Ishikawa (cell line): ENCODE measurements at regions not wholly inside any gene's neighbourhood (a gene's known extent, or its start where the extent isn't known, plus 50 kb on each side); places are given as distances from the start of the nearest gene placed in this dataset.

Experiments
- CEBPB ChIP-seq: IDR thresholded peaks from 2 replicates; pipeline ENCODE4 v1.6.1; 2012
- CREB1 ChIP-seq: IDR thresholded peaks from 2 replicates; pipeline ENCODE4 v1.6.1; 2012; ENCODE audit warnings: low read depth
- EGR1 ChIP-seq: IDR thresholded peaks from 2 replicates; pipeline ENCODE4 v1.6.1; 2012
- EP300 ChIP-seq: IDR thresholded peaks from 2 replicates; pipeline ENCODE4 v1.6.1; 2012; ENCODE audit warnings: borderline replicate concordance
- FOXM1 ChIP-seq: IDR thresholded peaks from 2 replicates; pipeline ENCODE4 v1.6.1; 2012; ENCODE audit warnings: low read depth, borderline replicate concordance
- MAX ChIP-seq: IDR thresholded peaks from 2 replicates; pipeline ENCODE4 v1.6.1; 2012
- NFIC ChIP-seq: IDR thresholded peaks from 2 replicates; pipeline ENCODE4 v1.6.1; 2012
- RAD21 ChIP-seq: IDR thresholded peaks from 2 replicates; pipeline ENCODE4 v1.6.1; 2012; ENCODE audit warnings: low read depth
- REST ChIP-seq: IDR thresholded peaks from 2 replicates; pipeline ENCODE4 v1.6.1; 2012; ENCODE audit warnings: low read depth, mild to moderate bottlenecking
- TAF1 ChIP-seq: IDR thresholded peaks from 2 replicates; pipeline ENCODE4 v1.6.1; 2012; ENCODE audit warnings: low read depth, mild to moderate bottlenecking
- TCF12 ChIP-seq: IDR thresholded peaks from 2 replicates; pipeline ENCODE4 v1.6.1; 2012; ENCODE audit warnings: low read depth
- TEAD4 ChIP-seq: IDR thresholded peaks from 2 replicates; pipeline ENCODE4 v1.6.1; 2012
- USF1 ChIP-seq: IDR thresholded peaks from 2 replicates; pipeline ENCODE4 v1.6.1; 2012
- YY1 ChIP-seq: IDR thresholded peaks from 2 replicates; pipeline ENCODE4 v1.6.1; 2012; ENCODE audit warnings: low read depth
- ZBTB7A ChIP-seq: IDR thresholded peaks from 2 replicates; pipeline ENCODE4 v1.6.1; 2012; ENCODE audit warnings: low read depth

- TF ChIP-seq REST, result no peak
Measured at GRCh38 chr13:44780591-44781280, 204.6 kb upstream of the TSC22D1 start.

- no peak for TF ChIP-seq CREB1
- TF ChIP-seq TCF12, result no peak
- TF ChIP-seq MAX, result no peak
- TF ChIP-seq FOXM1, result no peak
- no peak for TF ChIP-seq NFIC
- TF ChIP-seq TEAD4, result no peak
- no peak for TF ChIP-seq EP300
- no peak for TF ChIP-seq EGR1
- TF ChIP-seq CEBPB, result no peak
- no peak for TF ChIP-seq USF1
- TF ChIP-seq TAF1, result no peak
- TF ChIP-seq REST, result no peak
- no peak for TF ChIP-seq ZBTB7A
- no peak for TF ChIP-seq RAD21
- TF ChIP-seq YY1, result no peak
Measured at GRCh38 chr13:44778761-44779484, 202.8 kb upstream of the TSC22D1 start.

GRCh38 chr13:44770951-44771350 lies 194.8 kb upstream of the TSC22D1 start:
- no peak for TF ChIP-seq TEAD4
- no peak for TF ChIP-seq EP300
- TF ChIP-seq CREB1, result no peak
- TF ChIP-seq ZBTB7A, result no peak
- TF ChIP-seq TCF12, result no peak
- TF ChIP-seq TAF1, result no peak
- no peak for TF ChIP-seq YY1
- no peak for TF ChIP-seq REST
- no peak for TF ChIP-seq EGR1
- TF ChIP-seq MAX, result no peak

- no peak for TF ChIP-seq FOXM1
- TF ChIP-seq YY1, result no peak
- TF ChIP-seq RAD21, result no peak
- TF ChIP-seq EGR1, result no peak
- TF ChIP-seq MAX, result no peak
- no peak for TF ChIP-seq ZBTB7A
- TF ChIP-seq CREB1, result no peak
- TF ChIP-seq TEAD4, result no peak
- no peak for TF ChIP-seq EP300
- no peak for TF ChIP-seq TCF12
- TF ChIP-seq NFIC, result no peak
- TF ChIP-seq CEBPB, result no peak
- no peak for TF ChIP-seq TAF1
- no peak for TF ChIP-seq USF1
- TF ChIP-seq REST, result no peak
Measured at GRCh38 chr13:44769686-44770085, 193.6 kb upstream of the TSC22D1 start.
